ENCODE measurements at regions not wholly inside any gene's neighbourhood (a gene's known extent, or its start where the extent isn't known, plus 50 kb on each side); places are given as distances from the start of the nearest gene placed in this dataset.

- Histone ChIP-seq H3K27me3 (replicated peaks in 1 of 2; ENCODE audit: control insufficient read depth in 2 of 2, insufficient read depth in 2 of 2, low read length in 1 of 2) (no peaks in the 10 kb centered on the region; a peak in 1 of 4 replicates), H4K20me1 (ENCODE audit: control insufficient read depth, insufficient read depth) (no peaks in the 10 kb centered on the region), H2AFZ (ENCODE audit: control insufficient read depth, low read depth, low read length) (no peak overlapping the region), H3K36me3 (ENCODE audit: control insufficient read depth in 2 of 2, insufficient read depth in 2 of 2, low read length in 1 of 2) (no peaks in the 10 kb centered on the region), H3K9me3 (replicated peaks; ENCODE audit: control insufficient read depth, insufficient read depth, low read length) (no peaks in the 10 kb centered on the region), H3K9ac (ENCODE audit: control insufficient read depth, insufficient read depth, low read length) (no peak overlapping the region), H3K27ac (ENCODE audit: control insufficient read depth, insufficient read depth) (no peak overlapping the region), H3K4me3 (no peak overlapping the region), H3K4me2 (ENCODE audit: control insufficient read depth, insufficient read depth) (no peak overlapping the region), H3K79me2 (ENCODE audit: control insufficient read depth, insufficient read depth, low read length) (no peaks in the 10 kb centered on the region), H3K4me1 (ENCODE audit: control insufficient read depth, insufficient read depth, low read length) (no peaks in the 10 kb centered on the region)
- POLR2A ChIA-PET = no interaction called here
- intact Hi-C loops (cut with micrococcal nuclease; ENCODE audit: unreplicated experiment) = no loop called here
- DNase-seq (ENCODE audit: low read depth, low spot score) (no peak), ATAC-seq (no peak), FAIRE-seq (no peak)
- CTCF ChIA-PET = no interaction called here
- SMC1A ChIA-PET (ENCODE audit: uncharacterized antibody, unreplicated experiment) = no interaction called here
- RAD21 ChIA-PET (ENCODE audit: unreplicated experiment) = no interaction called here
- no TSS peak for BruUV-seq (replicated peaks)
- TF ChIP-seq TAF1 (IDR thresholded peaks at IDR 0.05; ENCODE audit: borderline replicate concordance, low read depth, low read length) (no peak), ZZZ3 (IDR thresholded peaks at IDR 0.05; ENCODE audit: control insufficient read depth, insufficient read length, low read depth) (no peak), ASH2L (IDR thresholded peaks at IDR 0.05; ENCODE audit: borderline replicate concordance, low read depth) (no peak), BCL3 (IDR thresholded peaks at IDR 0.05; ENCODE audit: borderline replicate concordance, insufficient read depth, low read depth, low read length, poor library complexity, severe bottlenecking) (no peak), STAT1 (conservative IDR thresholded peaks at IDR 0.05) (no peak), FOXM1 (IDR thresholded peaks at IDR 0.05; ENCODE audit: low read depth, low read length) (no peak), ZSCAN29 (IDR thresholded peaks at IDR 0.05) (no peak)
- 20% methylated on average over 12 of the region's 12 CpGs for WGBS (ENCODE audit: insufficient coverage, insufficient replicate concordance, low lambda C conversion rate, missing lambda C conversion rate)
- in situ Hi-C loops (cut with MboI) = no loop called here
Measured at GRCh38 chr2:2472881-2473280, 141.8 kb upstream of the MYT1L start.

GRCh38 chr2:2472044-2472443, 141.0 kb upstream of the MYT1L start:
- no peaks in the 10 kb centered on the region for H3K79me2 ChIP-seq (ENCODE audit: control insufficient read depth, insufficient read depth, low read length)
- ChIA-PET SMC1A (ENCODE audit: uncharacterized antibody, unreplicated experiment) (no interaction called here), CTCF (no interaction called here), RAD21 (ENCODE audit: unreplicated experiment) (no interaction called here), POLR2A (no interaction called here)
- H3K9me3 ChIP-seq (replicated peaks; ENCODE audit: control insufficient read depth, insufficient read depth, low read length) = no peaks in the 10 kb centered on the region
- H3K36me3 ChIP-seq (ENCODE audit: control insufficient read depth in 2 of 2, insufficient read depth in 2 of 2, low read length in 1 of 2) = no peaks in the 10 kb centered on the region
- in situ Hi-C loops (cut with MboI) = no loop called here
- no peaks in the 10 kb centered on the region; a peak in 1 of 4 replicates for H3K27me3 ChIP-seq (replicated peaks in 1 of 2; ENCODE audit: control insufficient read depth in 2 of 2, insufficient read depth in 2 of 2, low read length in 1 of 2)
- no peak overlapping the region for H3K27ac ChIP-seq (ENCODE audit: control insufficient read depth, insufficient read depth)
- no peak overlapping the region for H2AFZ ChIP-seq (ENCODE audit: control insufficient read depth, low read depth, low read length)
- FAIRE-seq (no peak), ATAC-seq (no peak), DNase-seq (ENCODE audit: low read depth, low spot score) (no peak)
- H4K20me1 ChIP-seq (ENCODE audit: control insufficient read depth, insufficient read depth) = no peaks in the 10 kb centered on the region
- H3K4me1 ChIP-seq (ENCODE audit: control insufficient read depth, insufficient read depth, low read length) = no peaks in the 10 kb centered on the region
- no peak overlapping the region for H3K9ac ChIP-seq (ENCODE audit: control insufficient read depth, insufficient read depth, low read length)
- 41% methylated on average over 11 of the region's 11 CpGs for WGBS (ENCODE audit: insufficient coverage, insufficient replicate concordance, low lambda C conversion rate, missing lambda C conversion rate)
- no peak overlapping the region for H3K4me3 ChIP-seq
- intact Hi-C loops (cut with micrococcal nuclease; ENCODE audit: unreplicated experiment) = no loop called here
- BruUV-seq (replicated peaks) = no TSS peak
- H3K4me2 ChIP-seq (ENCODE audit: control insufficient read depth, insufficient read depth) = no peak overlapping the region
- no peak for TF ChIP-seq IRF5 (IDR thresholded peaks at IDR 0.05; ENCODE audit: borderline replicate concordance)
- no peak for TF ChIP-seq NR2C2 (IDR thresholded peaks at IDR 0.05; ENCODE audit: borderline replicate concordance, control insufficient read depth, insufficient read length, low read depth)
- no peak for TF ChIP-seq KLF5 (IDR thresholded peaks at IDR 0.05; ENCODE audit: partially characterized antibody)
- TF ChIP-seq SRF (IDR thresholded peaks at IDR 0.05; ENCODE audit: low read depth in 2 of 2, low read length in 2 of 2) = no peak
- TF ChIP-seq RAD21 (IDR thresholded peaks at IDR 0.05; ENCODE audit: insufficient read depth, low read depth, low read length) = no peak
- TF ChIP-seq EED (IDR thresholded peaks at IDR 0.05; ENCODE audit: low read depth) = no peak
- TF ChIP-seq GABPA (IDR thresholded peaks at IDR 0.05; ENCODE audit: low read depth) = no peak
- TF ChIP-seq ETV6 (conservative IDR thresholded peaks at IDR 0.05 in 1 of 2, IDR thresholded peaks at IDR 0.05 in 1 of 2; ENCODE audit: borderline replicate concordance in 1 of 2, low read depth in 1 of 2) = no peak
- no peak for TF ChIP-seq EZH2 (IDR thresholded peaks at IDR 0.05; ENCODE audit: borderline replicate concordance, control insufficient read depth, low read depth, low read length)

All from GM12878 (cell line).